Gastroesophageal sphincter (tissue), 3 donors: ENCODE measurements at regions not wholly inside any gene's neighbourhood (a gene's known extent, or its start where the extent isn't known, plus 50 kb on each side); places are given as distances from the start of the nearest gene placed in this dataset.

Source experiments
- POLR2A ChIP-seq, 2 donors: fragments of 450-650 bp; IDR thresholded peaks; one replicate each; pipeline ENCODE4 v1.6.1; 2017; ENCODE audit warnings: antibody characterized with exemption in 2 of 2, mild to moderate bottlenecking in 2 of 2, moderate library complexity in 1 of 2
- POLR2AphosphoS5 ChIP-seq: sonication (generic); formaldehyde crosslinking; IDR thresholded peaks from one replicate; pipeline ENCODE4 v1.6.1; 2017; ENCODE audit warnings: antibody characterized with exemption
- TF ChIP-seq, protein P1 (sequence below), 4 experiments: fragments of 200-600 bp in 2 of 4; fragments of 450-650 bp in 2 of 4; sonication (generic) in 1 of 4; IDR thresholded peaks; one replicate each; pipeline ENCODE4 v1.5.1; 2017 to 2019; ENCODE audit warnings: antibody characterized with exemption in 4 of 4, mild to moderate bottlenecking in 2 of 4, moderate library complexity in 2 of 4

DNA sequence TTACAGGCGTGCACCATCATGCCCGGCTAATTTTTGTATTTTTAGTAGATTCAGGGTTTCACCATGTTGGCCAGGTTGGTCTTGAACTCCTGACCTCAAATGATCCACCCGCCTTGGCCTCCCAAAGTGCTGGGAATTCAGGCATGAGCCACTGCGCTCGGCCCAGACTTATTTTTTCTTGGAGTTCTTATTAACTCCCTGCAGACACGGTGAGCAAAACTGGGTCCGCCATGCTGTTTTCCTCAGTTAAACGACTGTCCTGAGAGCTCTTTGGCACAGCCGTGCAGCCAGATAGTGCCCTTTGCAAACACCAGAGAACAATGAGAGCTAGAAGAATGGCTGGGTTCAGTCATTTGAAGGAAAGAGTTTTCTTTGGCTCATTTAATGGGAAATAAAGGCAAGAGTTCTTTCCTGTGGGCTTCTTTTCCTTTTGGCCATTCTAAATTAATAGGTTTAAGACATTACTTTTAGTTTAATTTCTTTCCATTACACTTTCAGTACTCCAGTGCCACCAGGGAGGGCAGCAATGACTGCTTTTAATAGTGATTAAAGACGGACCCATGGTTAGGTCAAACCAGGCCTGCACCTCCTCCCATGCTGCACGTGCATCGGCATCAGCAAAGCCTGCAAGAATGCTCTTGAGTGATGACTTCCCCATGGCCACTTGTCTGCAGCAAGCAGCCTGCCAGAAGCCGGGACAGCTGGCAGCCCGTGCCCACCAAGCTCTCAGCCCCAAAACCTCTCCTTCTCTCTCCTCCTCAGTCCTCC, 60.7 kb downstream of the VCPKMT start:
- TF ChIP-seq, protein P1, sequence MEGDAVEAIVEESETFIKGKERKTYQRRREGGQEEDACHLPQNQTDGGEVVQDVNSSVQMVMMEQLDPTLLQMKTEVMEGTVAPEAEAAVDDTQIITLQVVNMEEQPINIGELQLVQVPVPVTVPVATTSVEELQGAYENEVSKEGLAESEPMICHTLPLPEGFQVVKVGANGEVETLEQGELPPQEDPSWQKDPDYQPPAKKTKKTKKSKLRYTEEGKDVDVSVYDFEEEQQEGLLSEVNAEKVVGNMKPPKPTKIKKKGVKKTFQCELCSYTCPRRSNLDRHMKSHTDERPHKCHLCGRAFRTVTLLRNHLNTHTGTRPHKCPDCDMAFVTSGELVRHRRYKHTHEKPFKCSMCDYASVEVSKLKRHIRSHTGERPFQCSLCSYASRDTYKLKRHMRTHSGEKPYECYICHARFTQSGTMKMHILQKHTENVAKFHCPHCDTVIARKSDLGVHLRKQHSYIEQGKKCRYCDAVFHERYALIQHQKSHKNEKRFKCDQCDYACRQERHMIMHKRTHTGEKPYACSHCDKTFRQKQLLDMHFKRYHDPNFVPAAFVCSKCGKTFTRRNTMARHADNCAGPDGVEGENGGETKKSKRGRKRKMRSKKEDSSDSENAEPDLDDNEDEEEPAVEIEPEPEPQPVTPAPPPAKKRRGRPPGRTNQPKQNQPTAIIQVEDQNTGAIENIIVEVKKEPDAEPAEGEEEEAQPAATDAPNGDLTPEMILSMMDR (IDR thresholded peaks at IDR 0.05), result no peak
- TF ChIP-seq POLR2A (IDR thresholded peaks at IDR 0.05) (no peak), POLR2AphosphoS5 (no peak)
